HG02981 (cell line): ENCODE measurements at regions not wholly inside any gene's neighbourhood (a gene's known extent, or its start where the extent isn't known, plus 50 kb on each side); places are given as distances from the start of the nearest gene placed in this dataset.
"Not testable (repeated sequence)": the region's sequence is repeated elsewhere in the genome, so short reads cannot be mapped to it uniquely, and the experiment has no call there.

Experiments used
- ATAC-seq: cut with Tn5 transposase; IDR thresholded peaks from one replicate; pipeline ENCODE4 v1.9.1; 2021; ENCODE audit warnings: mild to moderate bottlenecking, moderate library complexity; ENCODE audit not compliant: unreplicated experiment

- no peak for ATAC-seq
Measured at GRCh38 chr4:135464311-135464710, 1262.7 kb upstream of the PABPC4L start.

DNA sequence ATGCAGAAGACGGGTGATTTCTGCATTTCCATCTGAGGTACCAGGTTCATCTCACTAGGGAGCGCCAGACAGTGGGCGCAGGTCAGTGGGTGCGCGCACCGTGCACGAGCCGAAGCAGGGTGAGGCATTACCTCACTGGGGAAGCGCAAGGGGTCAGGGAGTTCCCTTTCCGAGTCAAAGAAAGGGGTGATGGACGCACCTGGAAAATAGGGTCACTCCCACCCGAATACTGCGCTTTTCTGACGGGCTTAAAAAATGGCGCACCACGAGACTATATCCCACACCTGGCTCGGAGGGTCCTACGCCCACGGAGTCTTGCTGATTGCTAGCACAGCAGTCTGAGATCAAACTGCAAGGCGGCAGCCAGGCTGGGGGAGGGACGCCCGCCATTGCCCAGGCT lies 1246.0 kb upstream of the PABPC4L start:
- not testable (repeated sequence) for ATAC-seq

- ATAC-seq, result no peak
Measured at GRCh38 chr4:135434936-135435335, 1233.3 kb upstream of the PABPC4L start.

- ATAC-seq, result no peak
Measured at GRCh38 chr4:135429528-135429927, 1227.9 kb upstream of the PABPC4L start.

DNA sequence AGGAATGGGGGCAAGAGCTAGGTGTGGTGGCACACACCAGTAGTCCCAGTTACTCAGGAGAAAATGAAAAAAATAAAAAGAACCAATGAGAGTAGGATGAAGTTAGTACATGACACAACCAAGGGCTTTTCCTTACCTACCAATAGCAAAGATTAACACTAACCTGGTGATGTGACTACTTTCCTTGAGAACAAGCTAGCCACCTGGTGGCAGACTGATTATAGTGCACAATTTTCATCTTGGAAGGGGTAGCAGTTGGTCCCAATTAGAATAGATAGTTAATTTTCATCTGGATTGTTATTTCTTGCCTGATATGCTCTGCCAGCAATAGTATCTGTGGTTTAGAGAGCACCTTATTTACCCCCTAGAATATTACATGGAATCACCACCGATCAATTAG lies 1216.8 kb upstream of the PABPC4L start:
- peak; percentile 78 for ATAC-seq

DNA sequence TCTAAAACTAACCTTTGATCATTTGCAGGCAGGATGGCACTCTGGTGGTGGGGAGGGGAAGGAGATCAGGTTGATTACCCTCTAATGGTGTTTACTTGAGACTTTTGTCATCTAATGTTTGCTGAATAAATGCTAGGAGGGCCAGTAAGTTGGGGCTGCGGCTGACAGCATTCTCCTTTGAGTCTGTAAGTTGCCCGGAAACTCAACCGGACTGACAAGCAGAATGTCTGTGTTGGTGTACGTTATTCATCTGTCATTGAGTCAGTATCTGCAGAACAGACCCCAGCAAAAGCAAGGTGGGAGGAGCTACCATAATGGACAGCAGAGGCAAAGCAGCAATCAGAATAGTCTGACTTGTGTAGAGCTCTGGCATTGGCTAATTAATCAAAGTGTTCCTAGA lies 1210.6 kb upstream of the PABPC4L start:
- no peak for ATAC-seq

DNA sequence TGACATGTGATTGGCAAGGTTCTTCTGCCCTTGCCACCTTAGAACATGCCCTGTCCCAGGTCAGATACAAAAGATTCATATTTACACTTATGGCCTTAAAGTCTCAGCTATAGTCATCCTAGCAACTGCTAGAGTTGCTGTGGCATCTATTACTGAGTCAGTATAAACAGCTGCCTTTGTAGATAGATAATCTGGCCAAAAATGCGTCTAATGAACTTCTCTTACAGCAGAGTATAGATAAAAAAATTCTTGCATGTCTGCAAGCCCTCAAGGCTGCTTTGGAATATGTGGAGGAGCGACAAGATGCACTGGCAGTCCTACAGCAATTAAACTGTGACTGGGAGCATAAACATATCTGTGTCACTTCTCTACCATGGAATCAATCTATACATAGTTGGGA lies 1209.7 kb upstream of the PABPC4L start:
- ATAC-seq, result no peak

DNA sequence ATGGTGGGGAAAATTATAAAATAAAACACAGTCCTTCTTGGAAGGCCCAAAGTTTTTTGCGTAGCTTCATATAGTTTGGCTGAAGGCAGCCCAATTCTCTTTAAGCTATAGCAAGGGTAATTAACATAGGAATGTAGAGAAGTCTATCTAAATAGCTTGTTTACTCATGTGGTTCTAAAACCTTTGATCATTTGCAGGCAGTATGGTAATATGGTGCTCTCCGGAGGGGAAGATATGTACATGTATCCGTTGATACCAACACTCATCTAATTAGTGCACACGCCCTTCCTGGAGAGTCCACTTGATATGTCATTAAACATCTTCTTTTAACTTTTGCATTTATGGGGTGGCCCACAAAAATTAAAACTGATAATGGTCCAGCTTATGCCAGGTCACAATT lies 1207.7 kb upstream of the PABPC4L start:
- not testable (repeated sequence) for ATAC-seq

- ATAC-seq, result no peak
Measured at GRCh38 chr4:135408109-135408508, 1206.5 kb upstream of the PABPC4L start.

GRCh38 chr4:135406597-135406996 lies 1205.0 kb upstream of the PABPC4L start:
- ATAC-seq, result not testable (repeated sequence)

GRCh38 chr4:135385830-135386581 lies 1184.4 kb upstream of the PABPC4L start:
- no peak for ATAC-seq

DNA sequence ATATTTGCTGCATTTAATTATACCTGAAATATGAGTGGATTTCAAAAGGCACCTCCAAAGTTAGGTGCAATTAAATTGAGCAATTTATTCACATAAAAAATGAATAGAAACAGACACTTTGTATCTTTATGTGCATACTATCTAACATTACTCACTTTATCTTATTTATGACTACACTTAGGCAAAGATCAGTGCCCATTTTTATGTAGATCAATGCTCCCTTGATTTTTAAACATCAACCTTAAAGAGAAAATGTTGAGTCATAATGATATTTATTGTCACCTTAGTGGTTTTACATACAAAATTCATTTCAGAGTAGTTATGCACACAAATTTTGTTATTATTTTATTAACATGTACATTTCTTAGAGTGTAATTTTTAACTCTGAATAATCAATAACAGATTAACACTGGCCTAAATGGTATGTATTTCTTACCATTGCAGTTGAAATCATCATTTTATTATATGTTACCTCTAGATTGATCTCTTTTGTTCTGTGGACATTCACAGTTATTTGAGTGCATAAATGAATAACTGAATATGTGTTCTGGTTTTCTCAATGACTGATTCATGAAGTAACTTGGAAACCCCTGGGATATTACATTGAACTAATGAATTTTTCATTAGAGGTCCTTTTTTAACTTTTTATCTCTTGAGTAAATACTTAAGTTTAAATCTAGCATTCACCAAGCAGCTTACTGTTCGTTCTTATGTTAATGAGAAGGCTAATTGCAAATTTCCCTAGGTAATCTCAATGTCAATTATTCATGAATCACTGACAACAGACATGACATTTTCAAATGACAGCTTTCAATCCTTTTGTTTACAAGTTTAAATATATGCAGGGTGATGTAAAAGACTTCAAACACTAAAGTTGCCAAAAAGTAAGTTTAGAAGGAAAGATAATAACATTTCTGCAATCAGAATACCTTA lies 1182.0 kb upstream of the PABPC4L start:
- no peak for ATAC-seq

DNA sequence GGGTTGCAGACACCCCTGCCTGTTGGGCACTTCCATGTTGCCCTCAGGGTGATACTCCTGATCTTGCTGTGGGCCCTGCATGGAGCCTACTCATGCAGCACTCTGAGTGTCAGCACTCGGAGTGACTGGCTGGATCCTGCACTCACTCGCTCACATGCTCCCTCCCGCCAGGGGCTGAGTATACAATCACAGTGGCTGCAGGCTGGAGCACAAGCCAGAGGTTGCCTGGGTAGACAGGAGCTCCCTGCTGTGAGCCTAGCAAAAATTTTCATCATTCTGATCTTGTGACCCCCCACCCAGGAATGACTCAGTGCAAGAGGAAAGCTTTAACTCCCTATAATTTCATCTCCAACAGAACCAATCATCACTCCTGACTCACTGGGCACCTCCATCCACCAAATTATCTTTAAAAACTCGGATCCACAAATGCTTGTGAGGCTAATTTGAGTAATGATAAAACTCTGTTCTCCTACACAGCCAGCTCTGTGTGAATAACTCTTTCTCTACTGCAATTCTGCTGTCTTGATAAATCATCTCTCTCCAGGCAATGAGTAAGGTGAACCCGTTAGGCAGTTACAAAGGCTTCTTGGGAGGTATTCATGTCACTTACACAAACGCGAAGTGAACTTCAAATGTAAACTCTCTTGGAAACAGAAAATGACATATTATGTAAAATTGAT lies 1180.8 kb upstream of the PABPC4L start:
- no peak for ATAC-seq

DNA sequence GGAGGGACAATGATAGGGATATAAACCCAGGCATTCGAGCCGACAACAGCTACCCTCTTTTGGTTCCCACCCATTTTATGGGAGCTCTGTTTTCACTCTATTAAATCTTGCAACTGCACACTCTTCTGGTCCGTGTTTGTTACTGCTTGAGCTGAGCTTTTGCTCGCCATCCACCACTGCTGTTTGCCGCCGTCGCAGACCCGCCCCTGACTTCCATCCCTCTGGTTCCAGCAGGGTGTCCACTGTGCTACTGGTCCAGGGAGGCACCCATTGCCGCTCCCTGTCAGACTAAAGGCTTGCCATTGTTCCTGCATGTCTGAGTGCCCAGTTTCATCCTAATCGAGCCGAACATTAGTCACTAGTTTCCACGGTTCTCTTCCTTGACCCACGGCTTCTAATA lies 1170.5 kb upstream of the PABPC4L start:
- ATAC-seq, result no peak

DNA sequence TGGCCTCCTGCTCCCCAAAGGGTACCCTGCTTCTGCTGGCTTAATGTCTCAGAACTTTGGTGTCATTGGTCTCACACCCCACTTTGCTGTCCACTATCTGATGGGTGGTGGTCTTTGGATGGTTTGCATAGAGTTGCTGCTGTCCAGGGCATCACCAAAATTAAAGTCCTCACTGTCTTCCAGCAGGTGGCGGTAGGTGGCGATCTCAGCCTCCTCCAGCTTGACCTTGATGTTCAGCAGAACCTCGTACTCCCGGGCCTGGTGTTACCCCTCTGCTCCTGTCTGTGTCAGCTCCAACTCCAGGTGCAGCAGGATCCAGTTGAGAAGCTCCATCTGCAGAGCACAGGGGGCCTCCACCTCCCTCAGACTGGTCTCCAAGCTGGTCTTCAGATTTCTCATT lies 1169.5 kb upstream of the PABPC4L start:
- no peak for ATAC-seq

DNA sequence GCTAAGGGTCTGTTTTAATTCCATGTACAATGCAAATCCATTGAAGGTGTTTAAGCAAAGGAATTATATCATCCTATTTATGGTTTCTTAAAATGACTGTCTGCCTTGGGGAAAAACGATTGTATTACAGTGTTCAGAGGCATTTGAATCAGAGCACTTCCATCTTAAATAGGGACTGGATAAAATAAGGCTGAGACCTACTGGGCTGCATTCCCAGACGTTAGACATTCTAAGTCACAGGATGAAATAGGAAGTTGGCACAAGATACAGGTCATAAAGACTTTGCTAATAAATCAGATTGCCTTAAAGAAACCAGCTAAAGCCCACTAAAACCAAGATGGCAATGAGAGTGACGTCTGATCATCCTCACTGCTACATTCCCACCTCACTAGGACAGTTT lies 1167.2 kb upstream of the PABPC4L start:
- no peak for ATAC-seq

- no peak for ATAC-seq
Measured at GRCh38 chr4:135365065-135365464, 1163.5 kb upstream of the PABPC4L start.

DNA sequence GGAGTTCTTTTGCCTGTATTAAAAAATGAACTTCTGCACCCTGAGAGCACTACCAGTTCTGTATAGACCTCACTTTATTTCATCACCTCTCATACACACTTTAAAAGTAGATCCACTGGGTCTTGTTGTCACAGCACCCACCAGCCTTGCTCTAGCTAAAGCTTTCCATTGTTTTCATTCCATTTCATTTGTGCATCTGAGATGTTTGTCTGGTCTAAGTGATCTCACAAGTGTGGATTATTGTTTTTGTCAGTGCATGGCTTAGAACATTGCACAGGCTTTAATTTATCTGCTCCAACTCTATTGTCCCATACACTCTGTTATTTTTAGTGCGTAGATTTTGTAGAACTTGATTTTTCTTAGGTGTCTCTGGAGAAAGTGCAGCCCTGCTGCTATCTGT lies 1157.5 kb upstream of the PABPC4L start:
- ATAC-seq, result no peak

- ATAC-seq, result no peak
Measured at GRCh38 chr4:135357091-135357490, 1155.5 kb upstream of the PABPC4L start.

GRCh38 chr4:135354876-135355275 lies 1153.3 kb upstream of the PABPC4L start:
- ATAC-seq, result no peak

DNA sequence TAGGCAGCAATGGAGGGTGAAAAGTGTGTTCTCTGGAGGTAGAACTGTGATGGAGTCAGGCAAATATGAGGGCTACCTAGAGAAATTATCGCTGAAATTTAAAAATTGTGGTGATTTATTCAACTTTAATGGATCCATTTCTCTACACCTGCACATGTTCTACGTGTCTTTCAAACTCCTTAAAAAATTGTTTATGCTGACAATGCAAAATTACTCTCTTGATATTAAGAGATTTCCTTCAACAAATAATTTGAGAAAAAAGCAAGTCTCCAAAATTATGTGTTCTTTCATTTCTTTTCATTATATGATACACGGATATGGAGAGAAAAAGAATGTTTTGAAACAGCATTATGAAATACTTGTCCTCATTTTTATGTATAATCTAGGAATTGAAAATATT lies 1151.4 kb upstream of the PABPC4L start:
- no peak for ATAC-seq
